ENCODE measurements at regions not wholly inside any gene's neighbourhood (a gene's known extent, or its start where the extent isn't known, plus 50 kb on each side); places are given as distances from the start of the nearest gene placed in this dataset.

- H3K4me1 ChIP-seq (ENCODE audit: control insufficient read depth in 1 of 2, low read depth in 2 of 2), result peaks cover 9 to 34% of the 10 kb centered on the region in 2 donors
- H3K36me3 ChIP-seq, result no peaks in the 10 kb centered on the region
- no peak for DNase-seq (ENCODE audit: low spot score)
- no peak overlapping the region for H3K4me3 ChIP-seq
- no peaks in the 10 kb centered on the region for H3K27me3 ChIP-seq (replicated peaks; ENCODE audit: insufficient read depth)
- H3K9me3 ChIP-seq, result no peaks in the 10 kb centered on the region
- ATAC-seq (ENCODE audit: insufficient number of reproducible peaks, low FRiP score, low read depth), result peak; percentile 15
- H3K27ac ChIP-seq, result peak overlapping the region in 1 of 2 donors; percentile 31
- TF ChIP-seq CTCF (IDR thresholded peaks at IDR 0.05), result no peak
These were observed 821.3 kb upstream of the TMEM132C start for GRCh38 chr12:127445581-127446139.

GRCh38 chr12:127448906-127449305 lies 818.1 kb upstream of the TMEM132C start:
- DNase-seq (ENCODE audit: low spot score) (no peak), ATAC-seq (ENCODE audit: insufficient number of reproducible peaks, low FRiP score, low read depth) (no peak)
- Histone ChIP-seq H3K27ac (no peak overlapping the region), H3K27me3 (replicated peaks; ENCODE audit: insufficient read depth) (no peaks in the 10 kb centered on the region), H3K4me1 (ENCODE audit: control insufficient read depth in 1 of 2, low read depth in 2 of 2) (peaks cover 9 to 31% of the 10 kb centered on the region in 2 donors), H3K36me3 (no peaks in the 10 kb centered on the region), H3K4me3 (no peak overlapping the region), H3K9me3 (no peaks in the 10 kb centered on the region)
- TF ChIP-seq CTCF (IDR thresholded peaks at IDR 0.05), result no peak

- ATAC-seq (ENCODE audit: insufficient number of reproducible peaks, low FRiP score, low read depth) (no peak), DNase-seq (ENCODE audit: low spot score) (no peak)
- Histone ChIP-seq H3K9me3 (no peaks in the 10 kb centered on the region), H3K27ac (no peak overlapping the region), H3K27me3 (replicated peaks; ENCODE audit: insufficient read depth) (no peaks in the 10 kb centered on the region), H3K4me3 (no peak overlapping the region), H3K36me3 (no peaks in the 10 kb centered on the region), H3K4me1 (ENCODE audit: control insufficient read depth in 1 of 2, low read depth in 2 of 2) (peaks cover 9 to 33% of the 10 kb centered on the region in 2 donors)
- TF ChIP-seq CTCF (IDR thresholded peaks at IDR 0.05), result no peak
These were observed 816.1 kb upstream of the TMEM132C start for GRCh38 chr12:127450826-127451225.

GRCh38 chr12:127455347-127456265 lies 811.4 kb upstream of the TMEM132C start:
- H3K27ac ChIP-seq, result no peak overlapping the region
- no peak for ATAC-seq (ENCODE audit: insufficient number of reproducible peaks, low FRiP score, low read depth)
- no peaks in the 10 kb centered on the region for H3K27me3 ChIP-seq (replicated peaks; ENCODE audit: insufficient read depth)
- H3K9me3 ChIP-seq, result no peaks in the 10 kb centered on the region
- peaks cover 6 to 27% of the 10 kb centered on the region in 2 donors for H3K4me1 ChIP-seq (ENCODE audit: control insufficient read depth in 1 of 2, low read depth in 2 of 2)
- H3K4me3 ChIP-seq, result peak overlapping the region; percentile 73
- H3K36me3 ChIP-seq, result no peaks in the 10 kb centered on the region
- TF ChIP-seq CTCF (IDR thresholded peaks at IDR 0.05), result no peak
- DNase-seq (ENCODE audit: low spot score), result no peak

- TF ChIP-seq CTCF (IDR thresholded peaks at IDR 0.05), result no peak
- DNase-seq (ENCODE audit: low spot score) (no peak), ATAC-seq (ENCODE audit: insufficient number of reproducible peaks, low FRiP score, low read depth) (no peak)
- H3K9me3 ChIP-seq, result no peaks in the 10 kb centered on the region
- H3K27ac ChIP-seq, result no peak overlapping the region
- H3K27me3 ChIP-seq (replicated peaks; ENCODE audit: insufficient read depth), result no peaks in the 10 kb centered on the region
- H3K4me3 ChIP-seq, result no peak overlapping the region
- H3K36me3 ChIP-seq, result no peaks in the 10 kb centered on the region
- peaks cover 6 to 27% of the 10 kb centered on the region in 2 donors for H3K4me1 ChIP-seq (ENCODE audit: control insufficient read depth in 1 of 2, low read depth in 2 of 2)
These were observed 809.2 kb upstream of the TMEM132C start for GRCh38 chr12:127457726-127458125.
